Ishikawa (cell line): ENCODE measurements at regions not wholly inside any gene's neighbourhood (a gene's known extent, or its start where the extent isn't known, plus 50 kb on each side); places are given as distances from the start of the nearest gene placed in this dataset.

ENCODE experiments used
- CREB1 ChIP-seq: IDR thresholded peaks from 2 replicates; pipeline ENCODE4 v1.6.1; 2012; ENCODE audit warnings: low read depth
- EGR1 ChIP-seq: IDR thresholded peaks from 2 replicates; pipeline ENCODE4 v1.6.1; 2012
- RAD21 ChIP-seq: IDR thresholded peaks from 2 replicates; pipeline ENCODE4 v1.6.1; 2012; ENCODE audit warnings: low read depth
- REST ChIP-seq: IDR thresholded peaks from 2 replicates; pipeline ENCODE4 v1.6.1; 2012; ENCODE audit warnings: low read depth, mild to moderate bottlenecking
- TAF1 ChIP-seq: IDR thresholded peaks from 2 replicates; pipeline ENCODE4 v1.6.1; 2012; ENCODE audit warnings: low read depth, mild to moderate bottlenecking
- TCF12 ChIP-seq: IDR thresholded peaks from 2 replicates; pipeline ENCODE4 v1.6.1; 2012; ENCODE audit warnings: low read depth
- TEAD4 ChIP-seq: IDR thresholded peaks from 2 replicates; pipeline ENCODE4 v1.6.1; 2012
- USF1 ChIP-seq: IDR thresholded peaks from 2 replicates; pipeline ENCODE4 v1.6.1; 2012
- YY1 ChIP-seq: IDR thresholded peaks from 2 replicates; pipeline ENCODE4 v1.6.1; 2012; ENCODE audit warnings: low read depth

GRCh38 chr9:135247227-135247930 is 159.9 kb downstream of the OLFM1 start:
- TF ChIP-seq REST (no peak), CREB1 (no peak), TEAD4 (no peak), USF1 (no peak), RAD21 (no peak), TAF1 (no peak), YY1 (no peak), EGR1 (no peak), TCF12 (no peak)
